ENCODE measurements at regions not wholly inside any gene's neighbourhood (a gene's known extent, or its start where the extent isn't known, plus 50 kb on each side); places are given as distances from the start of the nearest gene placed in this dataset.
"Not testable (repeated sequence)": the region's sequence is repeated elsewhere in the genome, so short reads cannot be mapped to it uniquely, and the experiment has no call there.

GRCh38 chr1:78240755-78241154 lies 195.0 kb downstream of the GIPC2 start:
- DNase-seq (ENCODE audit: insufficient read length, low spot score) (no peak), FAIRE-seq (no peak)

- no peak for FAIRE-seq
- no peak for DNase-seq (ENCODE audit: insufficient read length, low spot score)
Observed at GRCh38 chr1:78247079-78247478, 201.3 kb downstream of the GIPC2 start.

- no peak for FAIRE-seq
- no peak for DNase-seq (ENCODE audit: insufficient read length, low spot score)
Observed at GRCh38 chr1:78250201-78250600, 204.4 kb downstream of the GIPC2 start.

GRCh38 chr1:78254517-78254916 lies 208.8 kb downstream of the GIPC2 start:
- DNase-seq (ENCODE audit: insufficient read length, low spot score): peak; percentile 49
- FAIRE-seq: no peak

- FAIRE-seq (no peak), DNase-seq (ENCODE audit: insufficient read length, low spot score) (no peak)
Observed at GRCh38 chr1:78255383-78255782, 209.6 kb downstream of the GIPC2 start.

- no peak for DNase-seq (ENCODE audit: insufficient read length, low spot score)
- FAIRE-seq: no peak
Observed at GRCh38 chr1:78255846-78256245, 210.1 kb downstream of the GIPC2 start.

GRCh38 chr1:78263459-78263858 lies 217.7 kb downstream of the GIPC2 start:
- FAIRE-seq (no peak), DNase-seq (ENCODE audit: insufficient read length, low spot score) (no peak)

- DNase-seq (ENCODE audit: insufficient read length, low spot score) (no peak), FAIRE-seq (no peak)
Observed at GRCh38 chr1:78263946-78264345, 218.2 kb downstream of the GIPC2 start.

GRCh38 chr1:78267513-78268218 lies 221.9 kb downstream of the GIPC2 start:
- FAIRE-seq (no peak), DNase-seq (ENCODE audit: insufficient read length, low spot score) (no peak)

GRCh38 chr1:78269591-78269990 lies 221.2 kb upstream of the PTGFR start:
- DNase-seq (ENCODE audit: insufficient read length, low spot score) (no peak), FAIRE-seq (no peak)

GRCh38 chr1:78271423-78271822 lies 219.4 kb upstream of the PTGFR start:
- DNase-seq (ENCODE audit: insufficient read length, low spot score); FAIRE-seq: not testable (repeated sequence)

GRCh38 chr1:78274814-78275213 lies 216.0 kb upstream of the PTGFR start:
- DNase-seq (ENCODE audit: insufficient read length, low spot score): no peak

GRCh38 chr1:78275456-78275855 lies 215.3 kb upstream of the PTGFR start:
- FAIRE-seq (no peak), DNase-seq (ENCODE audit: insufficient read length, low spot score) (no peak)

More at GRCh38 chr1:78274814-78275213, 216.0 kb upstream of the PTGFR start:
- no peak for FAIRE-seq

- no peak for FAIRE-seq
- DNase-seq (ENCODE audit: insufficient read length, low spot score): no peak
Observed at GRCh38 chr1:78275906-78276685, 214.7 kb upstream of the PTGFR start.

- DNase-seq (ENCODE audit: insufficient read length, low spot score) (no peak), FAIRE-seq (no peak)
Observed at GRCh38 chr1:78277253-78277652, 213.5 kb upstream of the PTGFR start.

- FAIRE-seq (no peak), DNase-seq (ENCODE audit: insufficient read length, low spot score) (no peak)
Observed at GRCh38 chr1:78279051-78279450, 211.7 kb upstream of the PTGFR start.

- no peak for FAIRE-seq
Observed at GRCh38 chr1:78280626-78281025, 210.1 kb upstream of the PTGFR start.

GRCh38 chr1:78281580-78281979 lies 209.2 kb upstream of the PTGFR start:
- no peak for FAIRE-seq

More at GRCh38 chr1:78280626-78281025, 210.1 kb upstream of the PTGFR start:
- DNase-seq (ENCODE audit: insufficient read length, low spot score): no peak

GRCh38 chr1:78283691-78284090 lies 207.1 kb upstream of the PTGFR start:
- FAIRE-seq: no peak

More at GRCh38 chr1:78281580-78281979, 209.2 kb upstream of the PTGFR start:
- DNase-seq (ENCODE audit: insufficient read length, low spot score): no peak

GRCh38 chr1:78284354-78284753 lies 206.4 kb upstream of the PTGFR start:
- no peak for FAIRE-seq

More at GRCh38 chr1:78283691-78284090, 207.1 kb upstream of the PTGFR start:
- DNase-seq (ENCODE audit: insufficient read length, low spot score): no peak

GRCh38 chr1:78286686-78287085 lies 204.1 kb upstream of the PTGFR start:
- DNase-seq (ENCODE audit: insufficient read length, low spot score) (peak; percentile 6), FAIRE-seq (no peak)

More at GRCh38 chr1:78284354-78284753, 206.4 kb upstream of the PTGFR start:
- DNase-seq (ENCODE audit: insufficient read length, low spot score): no peak

- DNase-seq (ENCODE audit: insufficient read length, low spot score): no peak
- no peak for FAIRE-seq
Observed at GRCh38 chr1:78289603-78290002, 201.2 kb upstream of the PTGFR start.
